HEK293 (cell line): ENCODE measurements at regions not wholly inside any gene's neighbourhood (a gene's known extent, or its start where the extent isn't known, plus 50 kb on each side); places are given as distances from the start of the nearest gene placed in this dataset.

ENCODE experiments used
- CTCF ChIA-PET: fragments of 350-600 bp; formaldehyde crosslinking; extraction: SDS; loops from one replicate; lab custom pipeline; 2021; ENCODE audit warnings: antibody characterized with exemption; lab: Yijun Ruan, JAX
- POLR2A ChIA-PET: fragments of 300-600 bp; formaldehyde crosslinking; extraction: SDS; loops from one replicate; lab custom pipeline; 2020; ENCODE audit warnings: antibody characterized with exemption, inconsistent platforms; lab: Yijun Ruan, JAX
- H3K27ac ChIP-seq: fragments of 200-500 bp; sonication (Bioruptor generic); 2 replicates; pipeline ENCODE4 v1.5.1; 2014; ENCODE audit warnings: low read depth, low read length, control low read depth, inconsistent platforms; ENCODE audit errors: extremely low read depth
- H3K36me3 ChIP-seq, 2 experiments: fragments of 200-500 bp in 1 of 2; sonication (Bioruptor generic) in 1 of 2; 1 replicate in 1 of 2; 2 replicates in 1 of 2; pipeline ENCODE4 v1.5.1; 2014 to 2017; ENCODE audit warnings: inconsistent platforms in 2 of 2, low read length in 2 of 2; ENCODE audit not compliant: control insufficient read depth in 2 of 2, insufficient read depth in 1 of 2
- H3K4me1 ChIP-seq: fragments of 200-500 bp; sonication (Bioruptor generic); 2 replicates; pipeline ENCODE4 v1.5.1; 2014; ENCODE audit warnings: mild to moderate bottlenecking, low read length, inconsistent platforms; ENCODE audit not compliant: control insufficient read depth, insufficient read depth
- H3K4me3 ChIP-seq: 2 replicates; pipeline ENCODE4 v1.5.1; 2011; ENCODE audit warnings: low read depth, mild to moderate bottlenecking, control low read depth, low read length, moderate library complexity
- H3K9me3 ChIP-seq: fragments of 200-500 bp; sonication (Bioruptor generic); 2 replicates; pipeline ENCODE4 v1.5.1; 2014; ENCODE audit warnings: low read depth, low read length, inconsistent platforms; ENCODE audit not compliant: control insufficient read depth, insufficient read depth
- GLIS2 ChIP-seq: fragments of 450-650 bp; formaldehyde crosslinking; IDR thresholded peaks from 2 replicates; pipeline ENCODE4 v1.5.1; 2016; ENCODE audit warnings: missing biosample characterization, missing genetic modification characterization
- KLF1 ChIP-seq: fragments of 450-650 bp; formaldehyde crosslinking; IDR thresholded peaks from 2 replicates; pipeline ENCODE4 v1.5.1; 2016; ENCODE audit warnings: missing biosample characterization, missing genetic modification characterization
- KLF9 ChIP-seq: fragments of 450-650 bp; formaldehyde crosslinking; IDR thresholded peaks from 2 replicates; pipeline ENCODE4 v1.5.1; 2016; ENCODE audit warnings: missing biosample characterization, missing genetic modification characterization, low read depth
- MYNN ChIP-seq: fragments of 450-650 bp; formaldehyde crosslinking; IDR thresholded peaks from 2 replicates; pipeline ENCODE4 v1.5.1; 2016; ENCODE audit warnings: missing biosample characterization, missing genetic modification characterization, borderline replicate concordance
- MZF1 ChIP-seq: fragments of 450-650 bp; formaldehyde crosslinking; IDR thresholded peaks from 2 replicates; pipeline ENCODE4 v1.5.1; 2017; ENCODE audit warnings: missing biosample characterization, missing genetic modification characterization, borderline replicate concordance
- PRDM6 ChIP-seq: fragments of 450-650 bp; formaldehyde crosslinking; IDR thresholded peaks from 2 replicates; pipeline ENCODE4 v1.5.1; 2017; ENCODE audit warnings: missing biosample characterization, missing genetic modification characterization
- SP7 ChIP-seq: fragments of 450-650 bp; formaldehyde crosslinking; IDR thresholded peaks from 2 replicates; pipeline ENCODE4 v1.5.1; 2016; ENCODE audit warnings: missing biosample characterization, missing genetic modification characterization
- TSHZ1 ChIP-seq: fragments of 450-650 bp; formaldehyde crosslinking; IDR thresholded peaks from 2 replicates; pipeline ENCODE4 v1.5.1; 2016; ENCODE audit warnings: missing biosample characterization, missing genetic modification characterization, borderline replicate concordance
- ZBTB1 ChIP-seq: fragments of 450-650 bp; formaldehyde crosslinking; IDR thresholded peaks from 2 replicates; pipeline ENCODE4 v1.5.1; 2016; ENCODE audit warnings: missing biosample characterization, missing genetic modification characterization
- ZBTB20 ChIP-seq: fragments of 450-650 bp; formaldehyde crosslinking; IDR thresholded peaks from 2 replicates; pipeline ENCODE4 v1.5.1; 2016; ENCODE audit warnings: missing biosample characterization, missing genetic modification characterization
- ZNF132 ChIP-seq: fragments of 450-650 bp; formaldehyde crosslinking; IDR thresholded peaks from 2 replicates; pipeline ENCODE4 v1.5.1; 2017; ENCODE audit warnings: missing biosample characterization, missing genetic modification characterization, borderline replicate concordance
- ZNF146 ChIP-seq: fragments of 450-650 bp; formaldehyde crosslinking; IDR thresholded peaks from 2 replicates; pipeline ENCODE4 v1.5.1; 2016; ENCODE audit warnings: missing biosample characterization, missing genetic modification characterization
- ZNF157 ChIP-seq: fragments of 450-650 bp; formaldehyde crosslinking; IDR thresholded peaks from 2 replicates; pipeline ENCODE4 v1.5.1; 2016; ENCODE audit warnings: missing biosample characterization, missing genetic modification characterization
- ZNF174 ChIP-seq: fragments of 450-650 bp; formaldehyde crosslinking; IDR thresholded peaks from 2 replicates; pipeline ENCODE4 v1.5.0; 2017; ENCODE audit warnings: missing biosample characterization, mild to moderate bottlenecking, missing genetic modification characterization
- ZNF19 ChIP-seq: fragments of 450-650 bp; formaldehyde crosslinking; IDR thresholded peaks from 2 replicates; pipeline ENCODE4; 2016; ENCODE audit warnings: missing biosample characterization, missing genetic modification characterization, low read depth
- ZNF354C ChIP-seq: fragments of 450-650 bp; formaldehyde crosslinking; IDR thresholded peaks from 2 replicates; pipeline ENCODE4 v1.5.1; 2016; ENCODE audit warnings: missing biosample characterization, missing genetic modification characterization, low read depth, borderline replicate concordance
- ZNF416 ChIP-seq: fragments of 450-650 bp; formaldehyde crosslinking; IDR thresholded peaks from 2 replicates; pipeline ENCODE4 v1.5.1; 2016; ENCODE audit warnings: missing biosample characterization, missing genetic modification characterization
- ZNF530 ChIP-seq: fragments of 450-650 bp; formaldehyde crosslinking; IDR thresholded peaks from 2 replicates; pipeline ENCODE4 v1.5.1; 2016; ENCODE audit warnings: low read depth, missing biosample characterization, missing genetic modification characterization
- ZNF544 ChIP-seq: fragments of 450-650 bp; formaldehyde crosslinking; IDR thresholded peaks from 2 replicates; pipeline ENCODE4 v1.5.0; 2017; ENCODE audit warnings: missing biosample characterization, missing genetic modification characterization
- ZNF645 ChIP-seq: fragments of 450-650 bp; formaldehyde crosslinking; IDR thresholded peaks from 2 replicates; pipeline ENCODE4; 2016; ENCODE audit warnings: missing biosample characterization, missing genetic modification characterization
- ZNF664 ChIP-seq: fragments of 450-650 bp; formaldehyde crosslinking; IDR thresholded peaks from 2 replicates; pipeline ENCODE4 v1.5.1; 2016; ENCODE audit warnings: missing biosample characterization, missing genetic modification characterization
- ZNF670 ChIP-seq: fragments of 450-650 bp; formaldehyde crosslinking; IDR thresholded peaks from 2 replicates; pipeline ENCODE4 v1.5.1; 2016; ENCODE audit warnings: missing biosample characterization, missing genetic modification characterization, low read depth
- ZNF776 ChIP-seq: fragments of 450-650 bp; formaldehyde crosslinking; IDR thresholded peaks from 2 replicates; pipeline ENCODE4 v1.5.0; 2017; ENCODE audit warnings: missing biosample characterization, missing genetic modification characterization, borderline replicate concordance
- ZNF837 ChIP-seq: fragments of 450-650 bp; formaldehyde crosslinking; IDR thresholded peaks from 2 replicates; pipeline ENCODE4 v1.5.1; 2016; ENCODE audit warnings: missing biosample characterization, missing genetic modification characterization
- ZSCAN16 ChIP-seq: fragments of 450-650 bp; formaldehyde crosslinking; IDR thresholded peaks from 2 replicates; pipeline ENCODE4 v1.5.1; 2016; ENCODE audit warnings: missing biosample characterization, missing genetic modification characterization
- ZXDB ChIP-seq: fragments of 450-650 bp; formaldehyde crosslinking; IDR thresholded peaks from 2 replicates; pipeline ENCODE4 v1.5.1; 2016; ENCODE audit warnings: missing biosample characterization, missing genetic modification characterization
- TF ChIP-seq, protein P1 (sequence below): fragments of 450-650 bp; IDR thresholded peaks from 2 replicates; pipeline ENCODE4 v1.5.1; 2018; ENCODE audit warnings: missing biosample characterization, missing genetic modification characterization
- TF ChIP-seq, protein P2 (sequence below): fragments of 450-650 bp; formaldehyde crosslinking; IDR thresholded peaks from 2 replicates; pipeline ENCODE4 v1.5.1; 2016; ENCODE audit warnings: missing biosample characterization, missing genetic modification characterization
- TF ChIP-seq, protein P3 (sequence below): fragments of 450-650 bp; formaldehyde crosslinking; IDR thresholded peaks from 2 replicates; pipeline ENCODE4 v1.5.1; 2016; ENCODE audit warnings: missing biosample characterization, missing genetic modification characterization

DNA sequence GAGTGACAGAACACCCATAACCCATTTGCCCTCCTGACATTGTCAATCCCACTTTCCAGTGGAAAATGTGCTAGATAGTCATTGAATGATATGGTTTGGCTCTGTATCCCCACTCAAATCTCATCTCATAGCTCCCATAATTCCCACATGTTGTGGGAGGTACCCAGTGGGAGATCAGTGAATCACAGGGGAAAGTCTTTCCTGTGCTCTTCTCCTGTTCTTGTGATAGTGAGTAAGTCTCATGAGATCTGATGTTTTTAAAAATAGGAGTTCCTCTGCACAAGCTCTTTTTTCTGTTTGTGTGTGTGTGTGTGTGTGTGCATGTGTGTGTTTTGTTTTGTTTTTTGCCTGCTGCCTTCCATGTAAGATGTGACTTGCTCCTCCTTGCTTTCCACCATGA lies 191.7 kb downstream of the ARRDC4 start:
- Histone ChIP-seq H3K27ac (no peak overlapping the region), H3K4me3 (no peak overlapping the region), H3K9me3 (no peaks in the 10 kb centered on the region; the same call in 1 of the 2 replicates), H3K4me1 (no peaks in the 10 kb centered on the region; the same call in 1 of the 2 replicates), H3K36me3 (no peaks in the 10 kb centered on the region)
- TF ChIP-seq ZNF19 (no peak), PRDM6 (tag by site-specific recombination) (no peak), ZNF544 (no peak), ZNF645 (tag by site-specific recombination) (no peak), ZNF157 (tag by site-specific recombination) (no peak), ZNF132 (no peak), ZSCAN16 (tag by site-specific recombination) (no peak), TSHZ1 (no peak), ZNF776 (tag by site-specific recombination) (no peak), ZBTB20 (tag by site-specific recombination) (no peak), ZBTB1 (no peak), ZNF670 (tag by site-specific recombination) (no peak)
- TF ChIP-seq, protein P1, sequence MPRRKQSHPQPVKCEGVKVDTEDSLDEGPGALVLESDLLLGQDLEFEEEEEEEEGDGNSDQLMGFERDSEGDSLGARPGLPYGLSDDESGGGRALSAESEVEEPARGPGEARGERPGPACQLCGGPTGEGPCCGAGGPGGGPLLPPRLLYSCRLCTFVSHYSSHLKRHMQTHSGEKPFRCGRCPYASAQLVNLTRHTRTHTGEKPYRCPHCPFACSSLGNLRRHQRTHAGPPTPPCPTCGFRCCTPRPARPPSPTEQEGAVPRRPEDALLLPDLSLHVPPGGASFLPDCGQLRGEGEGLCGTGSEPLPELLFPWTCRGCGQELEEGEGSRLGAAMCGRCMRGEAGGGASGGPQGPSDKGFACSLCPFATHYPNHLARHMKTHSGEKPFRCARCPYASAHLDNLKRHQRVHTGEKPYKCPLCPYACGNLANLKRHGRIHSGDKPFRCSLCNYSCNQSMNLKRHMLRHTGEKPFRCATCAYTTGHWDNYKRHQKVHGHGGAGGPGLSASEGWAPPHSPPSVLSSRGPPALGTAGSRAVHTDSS (tag by site-specific recombination): no peak
- TF ChIP-seq, protein P2, sequence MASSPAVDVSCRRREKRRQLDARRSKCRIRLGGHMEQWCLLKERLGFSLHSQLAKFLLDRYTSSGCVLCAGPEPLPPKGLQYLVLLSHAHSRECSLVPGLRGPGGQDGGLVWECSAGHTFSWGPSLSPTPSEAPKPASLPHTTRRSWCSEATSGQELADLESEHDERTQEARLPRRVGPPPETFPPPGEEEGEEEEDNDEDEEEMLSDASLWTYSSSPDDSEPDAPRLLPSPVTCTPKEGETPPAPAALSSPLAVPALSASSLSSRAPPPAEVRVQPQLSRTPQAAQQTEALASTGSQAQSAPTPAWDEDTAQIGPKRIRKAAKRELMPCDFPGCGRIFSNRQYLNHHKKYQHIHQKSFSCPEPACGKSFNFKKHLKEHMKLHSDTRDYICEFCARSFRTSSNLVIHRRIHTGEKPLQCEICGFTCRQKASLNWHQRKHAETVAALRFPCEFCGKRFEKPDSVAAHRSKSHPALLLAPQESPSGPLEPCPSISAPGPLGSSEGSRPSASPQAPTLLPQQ (tag by site-specific recombination): no peak
- TF ChIP-seq, protein P3, sequence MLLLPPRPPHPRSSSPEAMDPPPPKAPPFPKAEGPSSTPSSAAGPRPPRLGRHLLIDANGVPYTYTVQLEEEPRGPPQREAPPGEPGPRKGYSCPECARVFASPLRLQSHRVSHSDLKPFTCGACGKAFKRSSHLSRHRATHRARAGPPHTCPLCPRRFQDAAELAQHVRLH (tag by site-specific recombination): no peak
- ChIA-PET POLR2A (no interaction called here), CTCF (no interaction called here)

GRCh38 chr15:98154863-98155262 lies 194.4 kb downstream of the ARRDC4 start:
- no peak overlapping the region for H3K27ac ChIP-seq
- TF ChIP-seq GLIS2 (tag by site-specific recombination) (no peak), ZNF837 (no peak), MYNN (no peak), ZNF174 (no peak), ZNF146 (no peak), KLF9 (no peak), MZF1 (tag by site-specific recombination) (no peak), ZNF416 (no peak), ZNF664 (no peak), ZNF354C (tag by site-specific recombination) (no peak), ZXDB (tag by site-specific recombination) (no peak), SP7 (tag by site-specific recombination) (no peak), KLF1 (tag by site-specific recombination) (no peak), ZNF530 (tag by site-specific recombination) (no peak)

More at GRCh38 chr15:98154863-98155262, 194.4 kb downstream of the ARRDC4 start:
- no peak overlapping the region for H3K4me3 ChIP-seq
- H3K9me3 ChIP-seq: no peaks in the 10 kb centered on the region; the same call in 1 of the 2 replicates
- ChIA-PET POLR2A (no interaction called here), CTCF (interaction anchor here (0.7 to 1.7 kb wide), 3 partner anchors 71 to 1273 kb away, joined by 3 to 5 read pairs (median 4); no protein-coding TSS in a partner anchor)
- H3K4me1 ChIP-seq: no peaks in the 10 kb centered on the region; the same call in 1 of the 2 replicates
- no peaks in the 10 kb centered on the region for H3K36me3 ChIP-seq
